GM21360 (cell line): ENCODE measurements at regions not wholly inside any gene's neighbourhood (a gene's known extent, or its start where the extent isn't known, plus 50 kb on each side); places are given as distances from the start of the nearest gene placed in this dataset.

ENCODE experiments used
- ATAC-seq: cut with Tn5 transposase; IDR thresholded peaks from one replicate; pipeline ENCODE4 v1.9.1; 2021; ENCODE audit warnings: mild to moderate bottlenecking, moderate library complexity; ENCODE audit not compliant: unreplicated experiment

DNA sequence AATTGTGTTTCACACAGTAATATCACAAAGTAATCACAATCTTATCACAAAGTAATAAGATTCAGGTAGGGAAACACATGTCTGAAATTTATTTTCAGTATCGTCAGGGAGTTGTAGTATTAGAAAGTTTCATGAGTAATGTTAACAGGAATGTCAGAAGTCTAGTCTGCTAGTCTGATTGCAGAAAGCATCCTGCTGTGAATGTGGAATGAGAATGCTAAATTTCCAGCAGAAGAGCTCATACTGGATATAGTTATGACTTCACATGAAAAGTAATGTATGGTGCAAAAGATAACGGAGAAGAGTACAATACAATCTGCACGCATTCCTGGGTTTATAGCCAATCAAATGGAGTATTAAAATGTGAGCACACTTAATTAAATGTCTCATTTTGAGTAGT, 494.7 kb upstream of the SETBP1 start:
- ATAC-seq = no peak

DNA sequence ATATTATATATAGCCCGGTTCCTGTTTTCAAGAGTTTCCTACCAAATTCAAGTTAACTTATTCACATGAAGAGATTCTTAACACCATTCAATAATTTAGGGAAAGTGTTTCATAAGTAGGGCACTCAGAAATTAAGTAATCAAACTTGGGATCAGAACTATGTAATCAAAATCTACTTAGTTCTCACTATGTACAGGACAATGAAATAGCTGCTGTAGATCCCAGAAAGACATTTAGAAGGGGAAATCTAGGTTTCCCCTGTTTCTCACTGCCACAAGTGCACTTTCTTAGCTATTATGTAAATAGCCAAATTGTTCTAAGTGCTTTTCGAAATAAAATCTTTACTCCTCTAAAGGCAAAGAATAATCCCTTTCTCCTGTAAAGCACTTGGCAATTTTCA, 493.6 kb upstream of the SETBP1 start:
- ATAC-seq = no peak

DNA sequence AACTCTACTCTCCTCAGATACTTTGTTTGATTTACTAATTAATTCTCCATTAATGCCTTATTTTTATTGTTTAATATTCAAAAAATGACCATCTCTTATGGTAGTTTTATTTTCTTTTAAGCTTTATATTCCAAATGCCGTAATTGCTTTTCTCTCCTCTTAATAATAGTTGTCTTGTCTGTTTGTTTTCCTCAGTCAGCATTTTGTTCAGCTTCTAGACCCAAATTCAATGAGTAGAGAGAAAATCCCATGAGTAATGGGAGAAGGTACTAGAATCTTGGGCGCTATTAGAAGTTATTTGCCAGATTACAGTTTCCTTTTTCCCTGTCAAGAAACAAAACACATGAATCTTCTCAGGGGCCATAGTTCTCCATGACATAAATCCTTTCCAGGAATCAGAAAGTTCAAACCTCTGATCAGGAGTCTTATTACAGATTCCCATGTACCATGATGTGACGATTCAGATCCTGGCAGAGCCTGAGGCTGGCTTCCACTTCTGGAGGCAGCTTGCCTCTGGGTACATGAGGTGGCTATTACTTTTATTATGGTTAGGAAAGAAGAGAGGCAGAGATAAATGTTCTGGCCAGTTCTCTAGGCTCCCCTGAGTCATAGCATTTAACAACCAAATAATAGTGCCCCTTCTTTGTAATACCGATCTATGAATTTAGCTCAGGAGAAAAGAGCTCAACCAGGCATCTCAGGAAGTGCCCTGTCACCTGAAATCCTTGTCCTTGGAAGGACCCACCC, 485.1 kb upstream of the SETBP1 start:
- no peak for ATAC-seq

DNA sequence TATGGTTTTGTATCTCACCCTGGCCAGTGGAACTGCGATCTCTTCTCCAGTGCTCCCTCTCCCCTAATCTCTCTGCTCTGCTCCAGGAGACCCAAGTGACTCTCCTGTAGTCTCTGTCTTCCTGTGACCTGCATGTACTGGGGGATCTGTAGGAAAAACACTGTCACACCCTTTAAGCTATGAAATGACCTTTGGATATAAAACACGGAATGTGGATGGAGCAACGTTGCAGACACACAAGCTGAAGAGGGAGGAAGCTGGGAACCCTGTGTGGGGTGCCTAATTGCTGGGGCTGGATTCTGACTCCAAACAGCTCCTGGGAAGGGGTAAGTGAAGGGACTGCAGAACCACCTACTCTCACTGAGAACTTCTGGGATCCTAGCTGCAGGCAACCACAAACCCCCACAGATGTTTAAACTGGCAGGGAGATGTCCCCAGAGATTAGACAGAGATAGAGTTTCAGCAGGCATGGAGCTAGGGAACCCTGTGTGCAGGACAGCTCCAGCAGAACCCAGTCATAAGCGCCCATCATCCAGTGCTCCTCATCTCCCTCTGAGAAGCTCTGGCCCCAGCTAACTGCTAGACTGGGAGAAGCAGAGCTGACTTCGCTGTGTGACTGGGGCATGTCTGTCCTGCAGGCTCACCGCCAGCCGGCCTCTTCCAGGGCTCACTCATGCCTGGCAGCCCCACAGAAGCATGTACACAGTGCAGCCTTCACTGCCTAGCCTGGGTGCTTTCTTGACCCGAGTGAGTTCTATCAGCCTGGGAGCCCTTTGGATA, 482.7 kb upstream of the SETBP1 start:
- ATAC-seq = no peak

DNA sequence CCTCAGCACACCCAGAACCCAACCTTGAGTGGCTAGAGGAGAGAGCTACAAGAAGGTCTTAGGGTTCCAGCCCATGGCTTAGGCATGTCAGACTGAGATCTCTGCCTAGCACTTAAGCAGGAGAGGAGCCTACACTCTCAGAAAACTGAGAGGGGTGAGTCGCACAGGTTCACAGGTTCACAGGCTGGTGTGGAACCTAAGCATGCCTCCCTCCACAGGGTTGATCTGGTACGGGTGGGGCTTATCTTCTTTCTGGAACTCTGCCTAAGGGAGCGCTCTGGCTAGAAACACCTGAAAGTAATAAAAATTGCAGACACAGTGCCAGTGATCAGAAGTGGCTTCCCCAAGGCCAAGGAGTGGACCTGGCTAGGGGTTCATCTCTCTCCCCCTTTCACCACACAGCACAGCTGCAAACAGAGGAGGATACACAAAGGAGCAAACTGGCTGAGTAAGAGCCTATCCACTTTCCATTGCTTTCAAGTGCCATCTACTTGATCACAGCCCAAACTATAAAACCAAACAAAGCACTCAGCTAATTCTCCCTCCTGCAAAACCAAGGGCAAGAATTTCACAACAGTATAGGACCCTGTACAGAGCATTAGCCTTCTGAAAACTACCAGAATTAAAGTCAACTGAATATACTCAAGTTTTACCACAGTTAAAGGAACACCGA, 481.9 kb upstream of the SETBP1 start:
- ATAC-seq = no peak

DNA sequence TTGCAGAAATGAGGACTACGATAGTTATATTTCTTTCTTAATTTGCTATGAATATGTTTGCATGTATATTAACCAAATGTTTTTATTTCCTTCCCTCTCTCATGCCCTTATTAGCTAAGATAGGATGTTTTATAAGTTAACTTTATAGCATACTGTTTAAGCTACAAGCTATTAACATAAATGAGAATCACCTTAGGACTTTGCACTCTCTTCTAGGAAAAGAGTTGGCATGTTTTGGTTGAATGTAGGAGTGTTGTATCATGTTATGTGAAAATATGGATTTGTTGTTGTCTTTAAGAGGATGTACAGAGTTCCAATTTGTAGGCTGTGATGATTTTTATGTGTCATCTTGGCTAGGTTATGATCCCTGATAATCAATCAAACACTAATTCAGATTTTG, 467.4 kb upstream of the SETBP1 start:
- no peak for ATAC-seq

DNA sequence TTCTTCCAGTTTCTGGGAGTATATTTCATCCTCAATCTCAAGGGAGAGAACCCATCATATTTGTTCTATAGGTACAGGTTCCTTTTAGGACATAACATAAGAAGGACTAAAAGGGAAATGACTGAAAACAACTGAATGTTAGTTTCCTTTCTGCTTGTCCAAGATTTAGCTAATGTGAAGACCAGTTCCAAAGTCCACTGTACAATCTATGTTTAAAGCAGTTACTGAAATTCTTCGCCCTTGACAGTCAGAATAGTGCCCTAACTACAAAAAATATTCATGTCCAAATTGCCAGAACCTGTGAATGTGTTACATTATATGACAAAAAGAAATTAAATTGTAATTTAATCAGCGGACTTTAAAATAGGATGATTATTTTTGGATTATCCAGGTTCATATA, 466.3 kb upstream of the SETBP1 start:
- no peak for ATAC-seq

DNA sequence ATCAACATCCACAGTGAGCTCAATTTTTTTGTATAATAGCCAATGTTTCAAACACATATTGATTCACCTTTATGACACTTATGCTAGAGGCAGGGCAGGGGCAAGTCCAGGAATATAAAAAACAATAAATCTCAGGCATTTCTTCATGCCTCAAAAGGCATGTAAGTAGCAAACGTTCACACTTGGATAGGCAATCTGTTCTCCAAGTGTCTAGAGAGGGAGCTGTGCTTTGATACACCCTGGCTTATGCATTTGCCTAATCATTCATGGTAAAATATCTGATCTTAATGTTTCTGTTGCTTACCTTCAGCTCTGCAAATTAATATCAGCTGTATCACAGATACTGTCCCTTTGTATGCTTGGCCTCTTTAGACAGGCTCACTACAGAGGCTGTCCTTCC, 464.5 kb upstream of the SETBP1 start:
- ATAC-seq = no peak

DNA sequence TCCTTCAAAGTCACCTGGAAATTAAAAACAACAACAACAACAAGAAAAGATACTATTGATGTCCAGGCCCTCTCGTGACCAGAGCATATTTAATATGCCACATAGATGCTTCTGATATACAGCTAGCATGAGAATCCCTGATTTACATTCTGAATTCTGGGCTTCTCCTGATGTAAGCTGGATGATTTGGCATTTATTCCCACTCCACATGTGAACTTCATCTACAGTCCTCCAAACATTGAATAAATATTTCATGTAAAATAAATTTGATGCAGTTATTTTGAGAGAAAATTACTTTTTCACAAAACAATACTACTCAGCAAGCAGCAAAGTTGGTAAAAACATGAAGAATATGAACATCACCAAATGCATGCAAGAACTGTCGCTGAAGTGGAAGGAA, 453.2 kb upstream of the SETBP1 start:
- ATAC-seq = no peak

DNA sequence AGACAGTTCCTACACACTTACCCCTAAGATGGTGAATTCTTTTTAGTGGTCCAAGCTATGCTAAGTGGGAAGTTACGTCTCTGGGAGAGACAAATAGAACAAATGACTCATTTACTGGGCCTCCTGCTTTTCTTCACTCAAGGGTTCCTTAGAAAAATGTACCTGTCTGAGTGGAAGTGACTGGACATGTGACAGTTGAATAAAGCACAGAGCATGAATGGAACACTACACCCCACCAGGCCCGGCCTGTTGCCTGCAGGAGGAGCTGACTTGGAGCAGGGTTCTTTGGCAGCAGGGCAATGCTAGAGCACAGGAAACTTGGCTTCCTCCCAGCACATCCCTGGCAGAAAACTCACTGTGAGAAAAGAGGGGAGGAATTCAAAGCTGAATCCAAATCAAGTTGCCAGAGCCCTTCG, 451.0 kb upstream of the SETBP1 start:
- ATAC-seq = no peak

DNA sequence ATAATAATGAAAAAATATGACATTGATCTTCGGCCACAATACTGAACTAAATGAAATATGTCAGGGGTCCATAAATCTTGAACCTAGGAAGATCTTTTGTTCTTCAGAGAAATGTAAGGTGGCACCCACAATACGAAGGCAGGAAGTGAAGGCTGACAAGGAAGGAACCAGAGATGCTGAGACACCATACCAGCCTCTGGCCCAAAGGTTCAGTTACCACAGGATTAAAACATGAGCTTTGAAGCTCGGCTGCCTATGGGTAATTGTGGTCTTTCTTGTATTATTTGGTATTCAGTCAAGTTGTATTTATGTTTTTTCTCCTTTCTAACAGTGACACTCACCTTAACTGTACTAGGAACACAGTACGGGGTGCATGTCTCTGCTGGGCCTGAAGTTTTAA, 448.8 kb upstream of the SETBP1 start:
- no peak for ATAC-seq

DNA sequence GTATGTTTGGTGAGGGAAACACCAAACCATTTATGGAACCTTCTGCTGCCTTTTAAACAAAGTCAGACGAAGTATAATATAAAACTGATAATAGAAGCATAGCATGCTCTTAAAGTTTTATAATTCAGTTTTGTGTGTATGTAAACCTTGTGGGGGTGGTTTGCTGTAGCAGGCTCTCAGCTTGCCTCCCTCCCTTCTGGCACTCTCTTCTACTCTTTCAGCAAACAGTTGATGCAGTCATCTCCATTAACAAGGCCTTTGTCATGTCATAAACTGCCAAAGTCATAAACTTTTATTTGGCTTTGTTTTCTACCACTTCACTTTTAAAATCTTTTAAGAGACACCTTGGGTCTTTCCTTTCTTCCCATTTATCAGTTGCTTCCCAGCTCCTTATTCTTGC, 448.2 kb upstream of the SETBP1 start:
- ATAC-seq = no peak

DNA sequence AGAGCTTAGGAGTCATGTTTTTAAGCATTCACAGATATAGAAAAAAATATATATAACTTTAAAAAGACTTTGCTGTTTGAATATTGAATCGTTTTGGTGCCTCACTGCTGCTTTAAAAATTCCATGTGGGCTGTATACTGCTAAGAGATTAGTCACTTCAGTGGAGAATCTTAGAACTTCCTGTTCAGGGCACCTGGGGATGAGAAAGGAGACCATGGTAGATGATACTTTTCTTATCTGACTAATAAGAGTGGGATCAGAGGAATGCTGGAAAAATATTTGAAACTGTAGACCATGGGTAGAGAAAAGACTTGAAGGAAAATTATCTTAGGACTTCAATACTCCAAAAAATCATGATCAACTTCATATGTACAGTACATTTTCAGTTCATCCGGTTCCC, 442.2 kb upstream of the SETBP1 start:
- no peak for ATAC-seq

DNA sequence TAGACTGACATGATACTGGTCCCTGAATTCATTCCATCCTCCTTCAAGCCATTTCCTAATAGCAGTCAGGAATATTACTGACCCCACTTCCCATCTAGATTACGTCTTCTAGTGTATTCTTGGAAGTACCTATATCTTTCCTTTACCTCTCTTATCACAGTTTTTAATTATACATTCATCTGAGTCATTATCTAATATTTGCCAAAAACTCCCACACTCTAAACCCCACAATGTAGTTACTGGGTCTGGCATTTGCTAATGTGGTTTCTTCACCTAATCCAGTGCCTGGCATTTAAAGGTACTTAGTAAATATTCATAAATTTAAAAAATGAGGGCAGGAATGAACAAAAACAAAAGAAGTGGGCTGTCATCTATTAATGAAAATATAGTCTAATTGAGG, 441.8 kb upstream of the SETBP1 start:
- no peak for ATAC-seq

DNA sequence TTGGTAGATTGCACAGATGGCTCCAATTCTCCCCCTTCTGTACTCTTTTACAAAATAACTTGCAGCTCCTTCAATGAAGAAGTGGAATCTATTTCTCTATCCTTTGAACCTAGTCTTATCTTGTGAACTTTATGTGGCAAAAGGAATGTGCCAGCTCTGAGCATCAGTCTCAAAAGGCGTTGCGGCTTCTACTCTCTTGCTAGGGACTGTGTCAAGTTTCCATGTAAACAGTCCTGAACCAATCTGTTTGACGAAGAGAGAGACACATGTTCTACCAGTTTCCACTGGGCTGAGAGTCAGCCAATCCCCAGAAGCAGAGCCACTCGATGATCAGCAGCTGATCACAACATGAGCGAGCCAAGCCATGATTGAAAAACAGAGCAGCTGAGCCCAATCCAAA, 439.7 kb upstream of the SETBP1 start:
- ATAC-seq = no peak

DNA sequence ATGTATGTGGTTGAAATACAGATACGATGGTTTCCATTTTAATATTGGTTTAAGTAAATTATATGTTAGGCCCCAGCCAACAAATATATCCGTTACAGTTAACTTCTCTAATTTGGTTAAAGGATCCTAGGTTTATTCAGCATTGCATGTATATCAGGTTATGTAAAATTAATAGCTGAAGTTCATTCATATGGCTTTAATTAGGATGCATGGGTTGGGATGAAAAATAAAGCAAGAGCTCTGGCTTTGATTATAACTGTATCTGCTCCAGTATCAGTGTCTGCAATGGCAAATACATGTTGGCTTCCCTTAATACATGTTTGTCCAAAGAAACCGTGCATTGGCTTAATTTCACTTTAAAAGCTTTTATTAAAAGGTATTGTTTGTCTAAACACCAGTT, 435.7 kb upstream of the SETBP1 start:
- ATAC-seq = no peak

DNA sequence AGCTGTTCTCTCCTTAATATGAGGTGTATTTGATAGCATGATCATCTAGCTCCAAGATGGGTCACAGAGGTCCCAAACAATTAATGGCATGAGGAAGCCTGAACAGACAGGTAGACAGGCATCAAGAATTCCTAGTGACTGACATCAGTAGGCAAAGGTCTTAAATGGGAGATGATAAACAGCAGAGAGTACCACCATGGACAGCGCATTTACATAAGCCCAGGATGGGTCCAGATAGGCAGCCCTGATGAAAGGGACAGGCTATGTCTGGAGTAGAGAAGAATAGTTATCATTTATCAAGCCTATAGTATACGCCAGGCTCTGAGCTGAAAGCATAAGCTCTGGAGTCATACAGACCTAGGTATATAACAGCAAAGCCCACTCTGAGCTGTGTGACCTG, 434.7 kb upstream of the SETBP1 start:
- no peak for ATAC-seq

DNA sequence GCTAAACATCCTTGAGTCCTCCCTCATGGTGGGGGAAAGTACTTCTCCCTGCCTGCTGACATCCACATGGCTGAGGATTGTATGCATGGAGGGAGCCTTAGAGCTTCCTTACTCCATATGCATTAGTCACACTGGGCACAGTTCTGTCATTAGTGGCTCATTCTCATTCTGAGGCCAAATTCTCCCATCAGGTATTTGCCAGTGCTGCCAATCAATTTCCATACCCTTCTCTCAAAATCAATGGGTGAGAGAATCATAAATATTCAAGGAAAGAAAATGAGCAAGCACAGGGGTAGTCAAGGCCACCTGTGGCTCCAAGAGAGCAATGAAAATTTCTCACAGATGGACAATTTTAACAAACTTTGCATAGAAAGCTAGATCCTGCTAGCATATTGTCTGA, 422.6 kb upstream of the SETBP1 start:
- no peak for ATAC-seq

DNA sequence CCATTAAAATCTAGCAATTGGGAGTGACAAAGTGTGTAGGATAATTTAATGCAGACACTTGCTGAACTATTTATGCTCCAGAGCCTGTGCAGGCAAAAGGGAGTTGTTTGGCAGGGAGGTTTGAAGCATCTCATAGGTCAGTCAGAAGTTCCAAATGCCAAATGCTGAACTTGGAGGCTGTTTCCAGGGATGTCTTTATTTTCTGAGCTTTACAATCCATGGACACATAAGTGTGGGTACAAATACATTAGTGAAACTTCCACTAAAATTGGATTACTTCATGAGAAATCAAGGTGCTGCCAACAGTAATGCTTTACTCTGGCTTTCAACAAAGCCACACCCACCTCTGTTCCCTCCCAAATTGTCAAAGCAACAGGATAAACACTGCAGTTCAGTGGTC, 422.1 kb upstream of the SETBP1 start:
- no peak for ATAC-seq

DNA sequence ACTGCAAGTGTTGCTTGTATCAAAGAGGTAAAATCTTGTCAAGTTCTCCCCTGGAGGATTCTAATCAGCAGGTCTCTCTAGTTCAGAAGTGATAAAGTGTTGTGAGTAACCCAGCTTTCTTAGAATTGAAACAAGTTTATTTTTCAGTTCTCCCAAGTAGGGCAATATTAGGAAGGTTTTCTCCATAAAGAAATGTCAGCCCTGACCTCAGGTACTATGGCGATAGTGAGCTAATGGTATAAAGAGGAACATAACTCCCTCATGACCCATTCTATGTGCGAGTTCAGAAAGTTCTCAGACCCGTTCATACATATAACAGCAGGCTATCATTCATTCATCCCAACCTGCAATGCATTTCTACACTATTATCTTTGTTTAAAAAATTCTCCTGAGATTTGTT, 421.1 kb upstream of the SETBP1 start:
- no peak for ATAC-seq

DNA sequence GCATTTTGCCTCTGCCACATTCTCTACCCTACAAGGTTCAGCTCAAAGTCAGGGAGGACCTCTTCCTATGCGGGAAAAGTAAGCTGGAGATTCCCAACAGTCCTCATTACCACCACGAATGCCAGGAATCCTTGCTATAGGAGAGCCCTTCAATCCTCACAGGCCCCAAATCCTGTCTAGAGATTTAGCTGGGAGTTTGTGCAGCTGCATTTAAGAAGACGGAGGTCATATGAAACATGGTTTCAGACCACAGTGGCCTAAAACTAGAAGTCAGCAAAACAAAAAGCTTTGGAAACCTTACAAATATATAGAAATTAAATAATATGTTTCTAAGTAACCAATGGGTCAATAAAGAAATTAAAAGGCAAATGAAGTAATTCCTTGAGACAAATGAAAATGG, 415.3 kb upstream of the SETBP1 start:
- no peak for ATAC-seq

DNA sequence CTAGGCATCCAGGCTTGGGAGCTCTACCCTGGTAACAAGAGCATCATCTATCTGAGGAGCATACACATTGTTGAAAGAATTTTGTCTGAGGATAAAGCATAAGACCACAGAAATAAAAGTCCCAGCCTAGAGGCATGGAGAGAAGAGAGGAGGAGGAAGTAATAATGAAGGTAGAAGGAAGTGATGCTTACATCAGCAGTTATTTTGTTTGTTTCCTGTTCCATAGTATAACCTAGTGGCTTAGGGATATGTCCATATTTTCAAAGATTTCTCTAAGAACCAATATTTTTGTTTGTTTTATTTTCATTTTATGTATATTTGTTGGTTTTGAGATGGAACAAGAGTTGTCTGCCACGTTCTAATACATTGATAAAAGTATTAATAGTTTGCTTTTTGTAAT, 407.4 kb upstream of the SETBP1 start:
- ATAC-seq = no peak
